Ishikawa (cell line): ENCODE measurements at regions not wholly inside any gene's neighbourhood (a gene's known extent, or its start where the extent isn't known, plus 50 kb on each side); places are given as distances from the start of the nearest gene placed in this dataset.

Source experiments
- CEBPB ChIP-seq: IDR thresholded peaks from 2 replicates; pipeline ENCODE4 v1.6.1; 2012
- CREB1 ChIP-seq: IDR thresholded peaks from 2 replicates; pipeline ENCODE4 v1.6.1; 2012; ENCODE audit warnings: low read depth
- EGR1 ChIP-seq: IDR thresholded peaks from 2 replicates; pipeline ENCODE4 v1.6.1; 2012
- EP300 ChIP-seq: IDR thresholded peaks from 2 replicates; pipeline ENCODE4 v1.6.1; 2012; ENCODE audit warnings: borderline replicate concordance
- FOXM1 ChIP-seq: IDR thresholded peaks from 2 replicates; pipeline ENCODE4 v1.6.1; 2012; ENCODE audit warnings: low read depth, borderline replicate concordance
- NFIC ChIP-seq: IDR thresholded peaks from 2 replicates; pipeline ENCODE4 v1.6.1; 2012
- RAD21 ChIP-seq: IDR thresholded peaks from 2 replicates; pipeline ENCODE4 v1.6.1; 2012; ENCODE audit warnings: low read depth
- REST ChIP-seq: IDR thresholded peaks from 2 replicates; pipeline ENCODE4 v1.6.1; 2012; ENCODE audit warnings: low read depth, mild to moderate bottlenecking
- TAF1 ChIP-seq: IDR thresholded peaks from 2 replicates; pipeline ENCODE4 v1.6.1; 2012; ENCODE audit warnings: low read depth, mild to moderate bottlenecking
- TCF12 ChIP-seq: IDR thresholded peaks from 2 replicates; pipeline ENCODE4 v1.6.1; 2012; ENCODE audit warnings: low read depth
- TEAD4 ChIP-seq: IDR thresholded peaks from 2 replicates; pipeline ENCODE4 v1.6.1; 2012
- USF1 ChIP-seq: IDR thresholded peaks from 2 replicates; pipeline ENCODE4 v1.6.1; 2012
- YY1 ChIP-seq: IDR thresholded peaks from 2 replicates; pipeline ENCODE4 v1.6.1; 2012; ENCODE audit warnings: low read depth
- ZBTB7A ChIP-seq: IDR thresholded peaks from 2 replicates; pipeline ENCODE4 v1.6.1; 2012; ENCODE audit warnings: low read depth
- TF ChIP-seq, protein P1 (sequence below): IDR thresholded peaks from 2 replicates; pipeline ENCODE4 v1.6.1; 2012

GRCh38 chr4:12447451-12447850 lies 1018.8 kb upstream of the HS3ST1 start:
- TF ChIP-seq TEAD4, result no peak
- no peak for TF ChIP-seq CREB1
- TF ChIP-seq YY1, result no peak
- TF ChIP-seq NFIC, result no peak
- TF ChIP-seq, protein P1, sequence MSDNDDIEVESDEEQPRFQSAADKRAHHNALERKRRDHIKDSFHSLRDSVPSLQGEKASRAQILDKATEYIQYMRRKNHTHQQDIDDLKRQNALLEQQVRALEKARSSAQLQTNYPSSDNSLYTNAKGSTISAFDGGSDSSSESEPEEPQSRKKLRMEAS, result no peak

GRCh38 chr4:12446657-12447185 lies 1018.0 kb upstream of the HS3ST1 start:
- TF ChIP-seq TCF12, result no peak
- TF ChIP-seq FOXM1, result no peak
- no peak for TF ChIP-seq EGR1
- TF ChIP-seq EP300, result no peak
- TF ChIP-seq TAF1, result no peak
- TF ChIP-seq NFIC, result no peak
- TF ChIP-seq REST, result no peak
- no peak for TF ChIP-seq USF1
- TF ChIP-seq, protein P1, result no peak
- TF ChIP-seq CREB1, result no peak
- TF ChIP-seq TEAD4, result no peak
- no peak for TF ChIP-seq RAD21
- TF ChIP-seq YY1, result no peak
- no peak for TF ChIP-seq CEBPB
- no peak for TF ChIP-seq ZBTB7A

GRCh38 chr4:12446256-12446655 lies 1017.6 kb upstream of the HS3ST1 start:
- no peak for TF ChIP-seq USF1
- no peak for TF ChIP-seq NFIC
- no peak for TF ChIP-seq EGR1
- TF ChIP-seq EP300, result no peak
- TF ChIP-seq, protein P1, result no peak
- no peak for TF ChIP-seq REST
- TF ChIP-seq TCF12, result no peak
- no peak for TF ChIP-seq YY1
- TF ChIP-seq FOXM1, result no peak
- no peak for TF ChIP-seq CEBPB
- no peak for TF ChIP-seq TEAD4
- TF ChIP-seq TAF1, result no peak
- no peak for TF ChIP-seq CREB1
- no peak for TF ChIP-seq ZBTB7A
- TF ChIP-seq RAD21, result no peak

DNA sequence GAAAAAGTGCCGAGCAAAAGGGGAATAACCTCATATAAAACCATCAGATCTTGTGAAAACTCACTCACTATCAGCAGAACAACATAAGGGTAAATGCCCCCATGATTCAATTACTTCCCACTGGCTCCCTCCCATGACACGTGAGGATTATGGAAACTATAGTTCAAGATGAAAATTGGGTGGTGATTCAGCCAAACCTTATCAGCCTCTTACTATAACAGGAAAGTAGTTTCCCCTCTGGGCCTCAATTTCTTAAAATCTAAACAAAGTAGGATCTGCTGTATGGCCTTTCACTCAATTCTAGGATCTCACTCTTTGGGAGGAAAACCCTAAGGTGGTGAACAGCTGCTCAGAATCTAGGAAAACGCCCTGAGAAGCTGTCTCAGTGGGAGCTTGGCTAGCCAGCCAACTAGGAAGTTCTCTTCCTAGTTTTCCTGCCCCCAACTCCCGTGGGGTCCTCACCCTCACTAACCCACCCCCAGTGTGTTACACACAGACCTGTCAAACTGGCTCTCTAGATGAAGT lies 1017.1 kb upstream of the HS3ST1 start:
- TF ChIP-seq FOXM1, result no peak
- TF ChIP-seq TEAD4, result no peak
- TF ChIP-seq EGR1, result no peak
- no peak for TF ChIP-seq YY1
- TF ChIP-seq, protein P1, result no peak
- TF ChIP-seq EP300, result no peak
- no peak for TF ChIP-seq USF1
- no peak for TF ChIP-seq REST
- TF ChIP-seq RAD21, result no peak
- TF ChIP-seq CEBPB, result no peak
- no peak for TF ChIP-seq NFIC
- TF ChIP-seq ZBTB7A, result no peak
- no peak for TF ChIP-seq TAF1
- TF ChIP-seq CREB1, result no peak
- no peak for TF ChIP-seq TCF12
